ENCODE measurements at regions not wholly inside any gene's neighbourhood (a gene's known extent, or its start where the extent isn't known, plus 50 kb on each side); places are given as distances from the start of the nearest gene placed in this dataset.

DNA sequence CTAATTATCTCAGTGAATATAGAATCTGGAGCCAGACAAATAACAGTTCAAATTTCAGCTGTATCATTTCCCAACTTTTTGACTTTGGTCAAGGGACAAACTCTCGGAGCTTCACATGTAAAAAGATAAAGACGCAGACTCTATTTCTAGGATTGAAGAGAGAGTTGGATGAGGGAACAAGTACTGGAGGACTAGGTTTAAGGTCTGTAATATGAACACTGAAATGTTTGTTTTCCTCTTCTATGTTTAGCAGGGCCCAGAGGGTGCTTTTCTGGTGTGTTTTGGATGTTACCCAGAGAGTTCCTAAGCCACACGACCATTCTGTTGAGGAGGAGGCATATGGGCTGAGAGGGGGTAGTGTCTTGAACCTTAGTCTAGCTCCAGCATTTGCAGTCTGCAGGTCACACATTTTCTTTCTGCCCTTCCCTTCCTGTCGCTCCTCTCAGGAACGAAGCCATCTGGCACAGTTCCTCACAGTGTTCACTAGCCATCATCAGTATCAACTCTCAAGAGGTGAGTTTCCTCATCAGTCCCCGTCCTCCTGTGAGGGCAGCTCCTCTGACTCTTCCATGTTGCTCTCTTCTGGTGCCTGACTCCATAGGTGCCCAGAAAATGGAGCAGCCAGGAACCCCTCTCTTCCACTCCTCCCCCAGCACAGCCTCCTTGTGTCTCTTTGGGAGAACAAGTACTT lies 250.1 kb downstream of the SQOR start:
- ChIA-PET CTCF (ENCODE audit: partially characterized antibody) (no interaction called here), POLR2A (ENCODE audit: partially characterized antibody) (no interaction called here)
- Histone ChIP-seq H3K36me3 (ENCODE audit: insufficient read depth, low read length) (no peaks in the 10 kb centered on the region), H3K9me3 (ENCODE audit: control insufficient read depth in 1 of 2, low read length in 2 of 2) (no peaks in the 10 kb centered on the region), H3K4me3 (ENCODE audit: low read length in 2 of 2) (no peak overlapping the region), H3K27ac (ENCODE audit: low read depth, low read length) (no peak overlapping the region), H3K27me3 (ENCODE audit: insufficient read depth, low read length) (no peaks in the 10 kb centered on the region), H3K4me1 (ENCODE audit: insufficient read depth, low read length) (no peaks in the 10 kb centered on the region)
- H3K4me3 Mint-ChIP-seq: no peak overlapping the region
- no peak overlapping the region for H3K27ac Mint-ChIP-seq
- no peaks in the 10 kb centered on the region for H3K36me3 Mint-ChIP-seq
- H3K9me3 Mint-ChIP-seq: peaks cover 0 to 6% (median 3%) of the 10 kb centered on the region in 8 donors
- no peak for DNase-seq
- intact Hi-C loops (cut with micrococcal nuclease): no loop called here
- no peaks in the 10 kb centered on the region for H3K4me1 Mint-ChIP-seq
- peaks cover 0 to 1% of the 10 kb centered on the region in 2 donors for H3K27me3 Mint-ChIP-seq

DNA sequence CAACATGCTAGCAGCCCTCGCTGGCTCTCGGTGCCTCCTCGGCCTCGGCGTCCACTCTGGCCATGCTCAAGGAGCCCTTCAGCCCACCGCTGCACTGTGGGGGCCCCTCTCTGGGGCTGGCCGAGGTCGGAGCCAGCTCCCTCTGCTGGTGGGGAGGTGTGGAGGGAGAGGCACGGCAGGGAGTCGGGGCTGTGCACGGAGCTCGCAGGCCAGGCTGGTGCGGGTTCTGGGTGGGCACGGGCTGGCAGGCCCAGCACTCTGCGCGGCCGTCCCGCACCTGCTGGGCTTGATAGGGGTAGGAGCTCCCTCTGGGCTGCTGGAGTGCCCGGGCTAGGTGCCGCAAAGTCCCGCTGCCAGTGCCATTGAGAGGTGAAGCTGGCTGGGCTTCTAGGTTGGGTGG lies 251.0 kb downstream of the SQOR start:
- Histone ChIP-seq H3K27ac (ENCODE audit: low read depth, low read length) (no peak overlapping the region), H3K36me3 (ENCODE audit: insufficient read depth, low read length) (no peaks in the 10 kb centered on the region), H3K4me1 (ENCODE audit: insufficient read depth, low read length) (no peaks in the 10 kb centered on the region), H3K27me3 (ENCODE audit: insufficient read depth, low read length) (no peaks in the 10 kb centered on the region), H3K4me3 (ENCODE audit: low read length in 2 of 2) (no peak overlapping the region), H3K9me3 (ENCODE audit: control insufficient read depth in 1 of 2, low read length in 2 of 2) (no peaks in the 10 kb centered on the region)
- no peak for DNase-seq
- Mint-ChIP-seq H3K27me3 (peaks cover 0 to 2% of the 10 kb centered on the region in 2 donors), H3K27ac (no peak overlapping the region), H3K36me3 (no peaks in the 10 kb centered on the region), H3K4me1 (no peaks in the 10 kb centered on the region), H3K4me3 (no peak overlapping the region), H3K9me3 (peaks cover 0 to 4% (median 3%) of the 10 kb centered on the region in 8 donors)
- intact Hi-C loops (cut with micrococcal nuclease): no loop called here
- POLR2A ChIA-PET (ENCODE audit: partially characterized antibody): no interaction called here
- CTCF ChIA-PET (ENCODE audit: partially characterized antibody): no interaction called here

DNA sequence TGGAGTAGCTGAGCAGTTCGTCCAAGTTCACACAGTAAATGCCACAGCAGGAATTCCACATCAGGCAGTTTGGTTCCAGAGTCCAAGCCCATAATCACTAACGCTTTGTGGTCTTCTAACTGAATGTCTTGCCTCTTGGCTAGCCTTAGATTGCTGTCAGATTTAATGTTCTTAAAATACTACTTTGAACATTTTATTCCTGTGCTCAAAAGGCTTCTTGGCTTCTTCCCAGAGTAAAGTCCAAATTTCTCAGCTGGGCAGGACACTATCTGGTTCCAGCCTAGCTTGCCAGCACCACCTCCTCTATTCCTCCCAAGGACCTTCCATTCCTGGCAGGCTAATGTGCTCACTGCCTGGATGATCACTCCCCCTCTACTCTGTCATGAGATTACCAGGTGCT lies 256.9 kb downstream of the SQOR start:
- POLR2A ChIA-PET (ENCODE audit: partially characterized antibody): no interaction called here

DNA sequence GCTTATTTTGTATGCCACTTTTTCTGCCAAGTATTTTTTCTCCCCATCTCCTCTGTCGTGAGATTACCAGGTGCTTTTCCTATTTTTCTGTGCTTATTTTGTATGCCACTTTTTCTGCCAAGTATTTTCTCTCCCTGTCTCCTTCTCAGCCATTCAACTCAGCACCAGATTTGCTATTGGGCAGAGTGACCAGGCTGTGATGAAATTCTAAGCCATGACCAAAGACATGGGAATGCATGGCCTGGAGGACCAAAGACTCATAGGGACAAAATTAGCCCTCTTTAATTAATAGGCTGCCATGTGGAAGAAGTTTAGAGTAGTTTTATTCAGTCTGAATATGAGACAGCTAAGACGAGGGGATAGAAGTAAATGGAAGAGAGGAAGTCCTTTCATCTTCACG lies 257.4 kb downstream of the SQOR start:
- intact Hi-C loops (cut with micrococcal nuclease): no loop called here
- Histone ChIP-seq H3K27me3 (ENCODE audit: insufficient read depth, low read length) (no peaks in the 10 kb centered on the region), H3K4me1 (ENCODE audit: insufficient read depth, low read length) (no peaks in the 10 kb centered on the region), H3K9me3 (ENCODE audit: control insufficient read depth in 1 of 2, low read length in 2 of 2) (no peaks in the 10 kb centered on the region), H3K4me3 (ENCODE audit: low read length in 2 of 2) (no peak overlapping the region), H3K27ac (ENCODE audit: low read depth, low read length) (no peak overlapping the region), H3K36me3 (ENCODE audit: insufficient read depth, low read length) (no peaks in the 10 kb centered on the region)
- POLR2A ChIA-PET (ENCODE audit: partially characterized antibody): no interaction called here
- Mint-ChIP-seq H3K36me3 (no peaks in the 10 kb centered on the region), H3K9me3 (peaks cover 0 to 4% (median under 1%) of the 10 kb centered on the region in 8 donors), H3K4me1 (no peaks in the 10 kb centered on the region), H3K27ac (no peak overlapping the region), H3K27me3 (peaks cover 2 to 3% of the 10 kb centered on the region in 2 donors), H3K4me3 (no peak overlapping the region)
- CTCF ChIA-PET (ENCODE audit: partially characterized antibody): no interaction called here
- no peak for DNase-seq

More for the DNA sequence above, 256.9 kb downstream of the SQOR start:
- Histone ChIP-seq H3K27ac (ENCODE audit: low read depth, low read length) (no peak overlapping the region), H3K4me1 (ENCODE audit: insufficient read depth, low read length) (no peaks in the 10 kb centered on the region), H3K4me3 (ENCODE audit: low read length in 2 of 2) (no peak overlapping the region), H3K9me3 (ENCODE audit: control insufficient read depth in 1 of 2, low read length in 2 of 2) (no peaks in the 10 kb centered on the region), H3K36me3 (ENCODE audit: insufficient read depth, low read length) (no peaks in the 10 kb centered on the region), H3K27me3 (ENCODE audit: insufficient read depth, low read length) (no peaks in the 10 kb centered on the region)
- intact Hi-C loops (cut with micrococcal nuclease): no loop called here
- no peak for DNase-seq
- Mint-ChIP-seq H3K9me3 (peaks cover 0 to 5% (median under 1%) of the 10 kb centered on the region in 8 donors), H3K27me3 (peaks cover 2 to 3% of the 10 kb centered on the region in 2 donors), H3K4me3 (no peak overlapping the region), H3K36me3 (no peaks in the 10 kb centered on the region), H3K4me1 (no peaks in the 10 kb centered on the region), H3K27ac (no peak overlapping the region)
- CTCF ChIA-PET (ENCODE audit: partially characterized antibody): no interaction called here

DNA sequence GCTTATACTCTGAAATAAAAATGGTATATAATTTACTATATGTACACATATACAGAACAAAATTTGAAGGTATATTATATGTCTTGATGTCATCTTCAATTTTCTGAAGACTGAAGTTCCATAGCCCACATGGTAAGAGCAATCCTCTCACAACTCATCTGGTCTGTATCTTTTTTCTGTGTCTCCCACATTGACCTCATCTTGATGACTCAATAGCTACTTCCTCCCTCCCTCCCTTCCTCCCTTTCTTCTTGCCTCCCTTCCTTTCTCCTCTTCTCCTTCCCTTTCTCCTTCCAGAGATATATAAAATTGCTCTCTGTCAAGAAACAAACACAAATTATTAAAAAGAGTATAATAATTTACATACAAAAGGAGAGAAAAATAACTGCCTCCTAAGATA lies 268.5 kb downstream of the SQOR start:
- ChIA-PET POLR2A (ENCODE audit: partially characterized antibody) (no interaction called here), CTCF (ENCODE audit: partially characterized antibody) (no interaction called here)
- Mint-ChIP-seq H3K4me1 (no peaks in the 10 kb centered on the region), H3K27me3 (peaks cover 2 to 5% of the 10 kb centered on the region in 2 donors), H3K9me3 (peaks cover 3 to 12% (median 7%) of the 10 kb centered on the region in 8 donors), H3K36me3 (no peaks in the 10 kb centered on the region), H3K27ac (no peak overlapping the region), H3K4me3 (no peak overlapping the region)
- H3K27ac ChIP-seq (ENCODE audit: low read depth, low read length): no peak overlapping the region
- H3K4me3 ChIP-seq (ENCODE audit: low read length in 2 of 2): no peak overlapping the region
- no peaks in the 10 kb centered on the region for H3K36me3 ChIP-seq (ENCODE audit: insufficient read depth, low read length)
- intact Hi-C loops (cut with micrococcal nuclease): no loop called here
- no peak for DNase-seq
- no peaks in the 10 kb centered on the region for H3K27me3 ChIP-seq (ENCODE audit: insufficient read depth, low read length)
- H3K9me3 ChIP-seq (ENCODE audit: control insufficient read depth in 1 of 2, low read length in 2 of 2): no peaks in the 10 kb centered on the region
- H3K4me1 ChIP-seq (ENCODE audit: insufficient read depth, low read length): no peaks in the 10 kb centered on the region

DNA sequence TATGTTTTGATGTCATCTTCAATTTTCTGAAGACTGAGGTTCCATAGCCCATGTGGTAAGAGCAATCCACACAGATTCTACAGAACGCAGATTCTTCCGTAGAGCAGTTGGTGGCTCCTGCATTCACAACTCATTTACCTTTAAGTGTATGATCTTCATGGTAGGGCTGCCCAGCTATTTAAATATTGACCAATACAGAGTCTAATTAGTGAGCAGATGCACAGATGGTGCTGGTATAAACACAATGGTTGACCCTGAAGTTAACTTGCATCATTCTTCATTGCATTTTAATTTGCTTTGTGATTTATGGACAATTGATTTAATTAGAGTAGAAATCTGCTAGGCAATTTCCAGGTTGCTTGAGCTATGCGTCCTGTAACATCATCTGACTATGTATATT lies 269.2 kb downstream of the SQOR start:
- CTCF ChIA-PET (ENCODE audit: partially characterized antibody): no interaction called here
- H3K36me3 ChIP-seq (ENCODE audit: insufficient read depth, low read length): no peaks in the 10 kb centered on the region
- Mint-ChIP-seq H3K27ac (no peak overlapping the region), H3K36me3 (no peaks in the 10 kb centered on the region), H3K9me3 (peaks cover 3 to 16% (median 8%) of the 10 kb centered on the region in 8 donors), H3K27me3 (peaks cover 1 to 2% of the 10 kb centered on the region in 2 donors), H3K4me1 (no peaks in the 10 kb centered on the region), H3K4me3 (no peak overlapping the region)
- intact Hi-C loops (cut with micrococcal nuclease): no loop called here
- H3K4me3 ChIP-seq (ENCODE audit: low read length in 2 of 2): no peak overlapping the region
- H3K9me3 ChIP-seq (ENCODE audit: control insufficient read depth in 1 of 2, low read length in 2 of 2): no peaks in the 10 kb centered on the region
- no peaks in the 10 kb centered on the region for H3K4me1 ChIP-seq (ENCODE audit: insufficient read depth, low read length)
- H3K27me3 ChIP-seq (ENCODE audit: insufficient read depth, low read length): no peaks in the 10 kb centered on the region
- POLR2A ChIA-PET (ENCODE audit: partially characterized antibody): no interaction called here
- DNase-seq: no peak
- no peak overlapping the region for H3K27ac ChIP-seq (ENCODE audit: low read depth, low read length)

DNA sequence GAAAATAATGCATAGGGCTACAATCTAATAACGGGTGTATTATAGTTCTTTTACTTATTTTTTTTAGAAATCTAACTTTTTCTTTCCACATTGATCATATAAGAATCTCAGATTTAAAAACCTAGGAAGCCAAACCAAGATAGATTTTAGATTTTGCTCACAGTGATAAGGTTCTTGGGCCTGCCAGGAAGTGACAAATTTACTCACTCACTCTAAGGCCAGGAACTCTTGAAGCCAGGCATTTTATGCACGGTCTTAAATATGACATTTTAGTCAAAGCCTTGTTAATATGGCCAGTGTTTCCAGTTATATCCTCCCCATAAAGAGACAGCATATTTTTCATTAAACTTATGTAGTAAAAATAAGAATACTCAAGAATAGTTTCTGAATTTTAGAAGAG lies 271.4 kb downstream of the SQOR start:
- intact Hi-C loops (cut with micrococcal nuclease): no loop called here

DNA sequence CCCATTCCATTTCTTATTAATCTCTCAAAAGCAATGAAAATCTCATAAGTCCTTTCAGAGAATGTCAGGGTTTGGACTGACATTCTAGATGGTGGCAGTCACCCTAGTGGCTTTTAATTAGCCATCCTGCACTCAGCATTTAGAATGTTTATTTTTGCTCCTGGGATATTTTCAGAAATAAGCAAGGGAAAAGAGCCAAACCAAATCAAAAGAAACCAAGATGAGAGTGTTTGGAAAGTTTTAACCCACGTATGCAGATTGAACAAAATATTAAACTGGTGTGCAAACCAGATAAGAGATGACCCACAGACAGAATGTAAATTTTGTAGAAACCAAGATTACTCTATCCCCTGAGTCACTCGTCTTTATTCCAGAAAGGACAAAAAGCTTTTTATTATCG lies 275.8 kb downstream of the SQOR start:
- intact Hi-C loops (cut with micrococcal nuclease): no loop called here
- Mint-ChIP-seq H3K9me3 (peaks cover 0 to 21% (median 11%) of the 10 kb centered on the region in 8 donors), H3K4me3 (no peak overlapping the region), H3K27me3 (no peaks in the 10 kb centered on the region), H3K27ac (no peak overlapping the region), H3K4me1 (no peaks in the 10 kb centered on the region), H3K36me3 (no peaks in the 10 kb centered on the region)
- Histone ChIP-seq H3K27ac (ENCODE audit: low read depth, low read length) (no peak overlapping the region), H3K4me1 (ENCODE audit: insufficient read depth, low read length) (no peaks in the 10 kb centered on the region), H3K4me3 (ENCODE audit: low read length in 2 of 2) (no peak overlapping the region), H3K36me3 (ENCODE audit: insufficient read depth, low read length) (no peaks in the 10 kb centered on the region), H3K9me3 (ENCODE audit: control insufficient read depth in 1 of 2, low read length in 2 of 2) (no peaks in the 10 kb centered on the region), H3K27me3 (ENCODE audit: insufficient read depth, low read length) (no peaks in the 10 kb centered on the region)
- POLR2A ChIA-PET (ENCODE audit: partially characterized antibody): no interaction called here
- CTCF ChIA-PET (ENCODE audit: partially characterized antibody): no interaction called here
- DNase-seq: no peak

More for the DNA sequence above, 271.4 kb downstream of the SQOR start:
- CTCF ChIA-PET (ENCODE audit: partially characterized antibody): no interaction called here
- H3K4me3 ChIP-seq (ENCODE audit: low read length in 2 of 2): no peak overlapping the region
- peaks cover 2 to 25% (median 12%) of the 10 kb centered on the region in 8 donors for H3K9me3 Mint-ChIP-seq
- H3K4me1 Mint-ChIP-seq: no peaks in the 10 kb centered on the region
- POLR2A ChIA-PET (ENCODE audit: partially characterized antibody): no interaction called here
- H3K4me3 Mint-ChIP-seq: no peak overlapping the region
- no peaks in the 10 kb centered on the region for H3K9me3 ChIP-seq (ENCODE audit: control insufficient read depth in 1 of 2, low read length in 2 of 2)
- DNase-seq: no peak
- peaks cover 0 to 2% of the 10 kb centered on the region in 2 donors for H3K27me3 Mint-ChIP-seq
- no peaks in the 10 kb centered on the region for H3K27me3 ChIP-seq (ENCODE audit: insufficient read depth, low read length)
- no peak overlapping the region for H3K27ac ChIP-seq (ENCODE audit: low read depth, low read length)
- H3K4me1 ChIP-seq (ENCODE audit: insufficient read depth, low read length): no peaks in the 10 kb centered on the region
- no peak overlapping the region for H3K27ac Mint-ChIP-seq
- H3K36me3 ChIP-seq (ENCODE audit: insufficient read depth, low read length): no peaks in the 10 kb centered on the region
- no peaks in the 10 kb centered on the region for H3K36me3 Mint-ChIP-seq
